Ovary (tissue), 1 donor: ENCODE measurements at regions not wholly inside any gene's neighbourhood (a gene's known extent, or its start where the extent isn't known, plus 50 kb on each side); places are given as distances from the start of the nearest gene placed in this dataset.

ENCODE experiments used
- EP300 ChIP-seq: sonication (generic); formaldehyde crosslinking; IDR thresholded peaks from one replicate; pipeline ENCODE4 v1.6.1; 2017; ENCODE audit warnings: antibody characterized with exemption
- POLR2A ChIP-seq: fragments of 450-650 bp; IDR thresholded peaks from one replicate; pipeline ENCODE4 v1.6.1; 2017; ENCODE audit warnings: antibody characterized with exemption, mild to moderate bottlenecking, moderate library complexity

DNA sequence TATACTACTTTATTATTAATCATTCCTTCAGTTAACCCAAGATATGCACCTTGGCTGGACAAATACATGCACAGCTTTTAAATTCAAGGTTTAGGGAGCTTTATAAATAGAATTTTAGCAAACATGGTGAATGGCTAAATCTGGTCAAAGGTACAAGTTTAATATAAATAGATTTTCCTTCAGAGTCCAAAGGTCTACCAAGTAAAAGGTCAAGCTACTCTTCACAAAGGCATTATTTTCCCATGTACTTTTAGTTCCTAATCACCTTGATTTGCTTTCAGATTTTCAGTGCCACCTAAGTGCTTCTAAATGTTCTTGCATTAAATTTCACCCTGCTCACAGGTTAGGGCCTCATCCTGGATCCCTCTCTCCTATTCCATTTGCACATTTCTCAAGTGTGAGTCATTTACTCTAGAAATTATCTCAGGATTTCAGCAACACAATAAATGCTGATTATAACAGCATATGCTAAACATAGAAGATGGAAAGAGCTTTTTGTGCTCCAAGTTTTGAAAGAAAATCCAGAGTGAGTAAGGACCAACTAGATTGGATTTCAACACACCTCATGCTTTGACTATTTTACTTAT is 459.4 kb upstream of the ITGA1 start:
- TF ChIP-seq POLR2A (no peak), EP300 (no peak)
